Liver (tissue), 3 donors: ENCODE measurements at regions not wholly inside any gene's neighbourhood (a gene's known extent, or its start where the extent isn't known, plus 50 kb on each side); places are given as distances from the start of the nearest gene placed in this dataset.

ENCODE experiments used
- NR2F2 ChIP-seq: IDR thresholded peaks from 2 replicates; pipeline ENCODE4 v1.6.1; 2016; ENCODE audit warnings: antibody characterized with exemption
- TF ChIP-seq, protein P1 (sequence below): fragments of 150-350 bp; IDR thresholded peaks from 2 replicates; pipeline ENCODE4 v1.5.1; 2017; ENCODE audit warnings: improper control_type of control experiment, low read depth, low read length; ENCODE audit not compliant: missing input control
- TF ChIP-seq, protein P2 (sequence below): IDR thresholded peaks from 2 replicates; pipeline ENCODE4 v1.6.1; 2016; ENCODE audit warnings: antibody characterized with exemption, mild to moderate bottlenecking
- donor health status: healthy.
- donor health status: healthy.

GRCh38 chr20:51089272-51089781 is 66.4 kb upstream of the KCNG1 start:
- TF ChIP-seq, protein P1, sequence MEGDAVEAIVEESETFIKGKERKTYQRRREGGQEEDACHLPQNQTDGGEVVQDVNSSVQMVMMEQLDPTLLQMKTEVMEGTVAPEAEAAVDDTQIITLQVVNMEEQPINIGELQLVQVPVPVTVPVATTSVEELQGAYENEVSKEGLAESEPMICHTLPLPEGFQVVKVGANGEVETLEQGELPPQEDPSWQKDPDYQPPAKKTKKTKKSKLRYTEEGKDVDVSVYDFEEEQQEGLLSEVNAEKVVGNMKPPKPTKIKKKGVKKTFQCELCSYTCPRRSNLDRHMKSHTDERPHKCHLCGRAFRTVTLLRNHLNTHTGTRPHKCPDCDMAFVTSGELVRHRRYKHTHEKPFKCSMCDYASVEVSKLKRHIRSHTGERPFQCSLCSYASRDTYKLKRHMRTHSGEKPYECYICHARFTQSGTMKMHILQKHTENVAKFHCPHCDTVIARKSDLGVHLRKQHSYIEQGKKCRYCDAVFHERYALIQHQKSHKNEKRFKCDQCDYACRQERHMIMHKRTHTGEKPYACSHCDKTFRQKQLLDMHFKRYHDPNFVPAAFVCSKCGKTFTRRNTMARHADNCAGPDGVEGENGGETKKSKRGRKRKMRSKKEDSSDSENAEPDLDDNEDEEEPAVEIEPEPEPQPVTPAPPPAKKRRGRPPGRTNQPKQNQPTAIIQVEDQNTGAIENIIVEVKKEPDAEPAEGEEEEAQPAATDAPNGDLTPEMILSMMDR: no peak
- TF ChIP-seq, protein P2, sequence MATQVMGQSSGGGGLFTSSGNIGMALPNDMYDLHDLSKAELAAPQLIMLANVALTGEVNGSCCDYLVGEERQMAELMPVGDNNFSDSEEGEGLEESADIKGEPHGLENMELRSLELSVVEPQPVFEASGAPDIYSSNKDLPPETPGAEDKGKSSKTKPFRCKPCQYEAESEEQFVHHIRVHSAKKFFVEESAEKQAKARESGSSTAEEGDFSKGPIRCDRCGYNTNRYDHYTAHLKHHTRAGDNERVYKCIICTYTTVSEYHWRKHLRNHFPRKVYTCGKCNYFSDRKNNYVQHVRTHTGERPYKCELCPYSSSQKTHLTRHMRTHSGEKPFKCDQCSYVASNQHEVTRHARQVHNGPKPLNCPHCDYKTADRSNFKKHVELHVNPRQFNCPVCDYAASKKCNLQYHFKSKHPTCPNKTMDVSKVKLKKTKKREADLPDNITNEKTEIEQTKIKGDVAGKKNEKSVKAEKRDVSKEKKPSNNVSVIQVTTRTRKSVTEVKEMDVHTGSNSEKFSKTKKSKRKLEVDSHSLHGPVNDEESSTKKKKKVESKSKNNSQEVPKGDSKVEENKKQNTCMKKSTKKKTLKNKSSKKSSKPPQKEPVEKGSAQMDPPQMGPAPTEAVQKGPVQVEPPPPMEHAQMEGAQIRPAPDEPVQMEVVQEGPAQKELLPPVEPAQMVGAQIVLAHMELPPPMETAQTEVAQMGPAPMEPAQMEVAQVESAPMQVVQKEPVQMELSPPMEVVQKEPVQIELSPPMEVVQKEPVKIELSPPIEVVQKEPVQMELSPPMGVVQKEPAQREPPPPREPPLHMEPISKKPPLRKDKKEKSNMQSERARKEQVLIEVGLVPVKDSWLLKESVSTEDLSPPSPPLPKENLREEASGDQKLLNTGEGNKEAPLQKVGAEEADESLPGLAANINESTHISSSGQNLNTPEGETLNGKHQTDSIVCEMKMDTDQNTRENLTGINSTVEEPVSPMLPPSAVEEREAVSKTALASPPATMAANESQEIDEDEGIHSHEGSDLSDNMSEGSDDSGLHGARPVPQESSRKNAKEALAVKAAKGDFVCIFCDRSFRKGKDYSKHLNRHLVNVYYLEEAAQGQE: no peak
- TF ChIP-seq NR2F2: no peak
